Right lobe of liver (tissue), 6 donors: ENCODE measurements at regions not wholly inside any gene's neighbourhood (a gene's known extent, or its start where the extent isn't known, plus 50 kb on each side); places are given as distances from the start of the nearest gene placed in this dataset.

Experiments
- ATAC-seq, 4 donors: fragments of 200-7000 bp; cut with Tn5 transposase; one replicate each; pipeline ENCODE4 v1.9.1; 2020; ENCODE audit warnings: mild to moderate bottlenecking in 4 of 4, moderate library complexity in 4 of 4
- DNase-seq, 3 donors: peaks; one replicate each; pipeline ENCODE4 v3.0.0-alpha.2; 2020
- H3K27ac ChIP-seq, 3 donors: fragments of 200-600 bp; one replicate each; pipeline ENCODE4 v1.8.0; 2022
- H3K27me3 ChIP-seq, 2 donors: fragments of 200-600 bp; one replicate each; pipeline ENCODE4 v1.8.0; 2022
- H3K36me3 ChIP-seq, 4 donors: fragments of 200-600 bp; sonication (generic) in 1 of 4; one replicate each; pipeline versions ENCODE4 v1.5.1 to v1.8.0; 2017 to 2022; ENCODE audit warnings: control low read depth in 1 of 4
- H3K4me1 ChIP-seq, 4 donors: fragments of 200-600 bp; sonication (generic) in 1 of 4; one replicate each; pipeline versions ENCODE4 v1.5.1 to v1.8.0; 2017 to 2022; ENCODE audit warnings: control low read depth in 1 of 4
- H3K4me3 ChIP-seq, 3 donors: fragments of 200-600 bp; one replicate each; pipeline ENCODE4 v1.8.0; 2022
- H3K9me3 ChIP-seq, 4 donors: fragments of 200-600 bp; sonication (generic) in 1 of 4; one replicate each; pipeline versions ENCODE4 v1.5.1 to v1.8.0; 2017 to 2022; ENCODE audit warnings: control low read depth in 1 of 4
- POLR2A ChIP-seq: fragments of 450-650 bp; IDR thresholded peaks from one replicate; pipeline ENCODE4 v1.6.1; 2017; ENCODE audit warnings: antibody characterized with exemption, mild to moderate bottlenecking
- WGBS: methylation state at CpG from one replicate; pipeline ENCODE4 v1.1.6; 2018; ENCODE audit warnings: low coverage, low lambda C conversion rate; ENCODE audit not compliant: insufficient coverage; ENCODE audit errors: missing lambda C conversion rate; 5-methylcytosine and 5-hydroxymethylcytosine counted together
- intact Hi-C, 2 donors: fragments of 100-400 bp; cut with DNase I; formaldehyde crosslinking; loops; one replicate each; pipeline versions ENCODE4 v1.11.2 to v1.14.1; 2022
- TF ChIP-seq, protein P1 (sequence below), 4 donors: fragments of 200-600 bp in 3 of 4; fragments of 450-650 bp in 1 of 4; IDR thresholded peaks; one replicate each; pipeline versions ENCODE4 v1.5.1 to v1.8.0; 2016 to 2022; ENCODE audit warnings: antibody characterized with exemption in 4 of 4, mild to moderate bottlenecking in 2 of 4
- donor health status: DM: no; HTN: yes; CAD: no.
- donor health status: DM: no; HTN: no; CAD: no.
- donor health status: DM: no; HTN: no; CAD: no.
- donor health status: DM: no; HTN: yes; CAD: no.
- donor health status: DM: no; HTN: yes; CAD: no.

- no peaks in the 10 kb centered on the region for H3K4me1 ChIP-seq
- no peak for DNase-seq
- intact Hi-C loops: no loop called here
- no peaks in the 10 kb centered on the region for H3K9me3 ChIP-seq
- H3K4me3 ChIP-seq: no peak overlapping the region
- ATAC-seq: no peak
- WGBS: 37% methylated on average over 3 of the region's 3 CpGs
- TF ChIP-seq POLR2A: no peak
- TF ChIP-seq, protein P1, sequence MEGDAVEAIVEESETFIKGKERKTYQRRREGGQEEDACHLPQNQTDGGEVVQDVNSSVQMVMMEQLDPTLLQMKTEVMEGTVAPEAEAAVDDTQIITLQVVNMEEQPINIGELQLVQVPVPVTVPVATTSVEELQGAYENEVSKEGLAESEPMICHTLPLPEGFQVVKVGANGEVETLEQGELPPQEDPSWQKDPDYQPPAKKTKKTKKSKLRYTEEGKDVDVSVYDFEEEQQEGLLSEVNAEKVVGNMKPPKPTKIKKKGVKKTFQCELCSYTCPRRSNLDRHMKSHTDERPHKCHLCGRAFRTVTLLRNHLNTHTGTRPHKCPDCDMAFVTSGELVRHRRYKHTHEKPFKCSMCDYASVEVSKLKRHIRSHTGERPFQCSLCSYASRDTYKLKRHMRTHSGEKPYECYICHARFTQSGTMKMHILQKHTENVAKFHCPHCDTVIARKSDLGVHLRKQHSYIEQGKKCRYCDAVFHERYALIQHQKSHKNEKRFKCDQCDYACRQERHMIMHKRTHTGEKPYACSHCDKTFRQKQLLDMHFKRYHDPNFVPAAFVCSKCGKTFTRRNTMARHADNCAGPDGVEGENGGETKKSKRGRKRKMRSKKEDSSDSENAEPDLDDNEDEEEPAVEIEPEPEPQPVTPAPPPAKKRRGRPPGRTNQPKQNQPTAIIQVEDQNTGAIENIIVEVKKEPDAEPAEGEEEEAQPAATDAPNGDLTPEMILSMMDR (IDR thresholded peaks at IDR 0.05): no peak
- H3K27me3 ChIP-seq: no peaks in the 10 kb centered on the region
- no peak overlapping the region for H3K27ac ChIP-seq
- H3K36me3 ChIP-seq: no peaks in the 10 kb centered on the region
Observed at GRCh38 chr2:122627388-122627787, 871.9 kb downstream of the TSN start.

DNA sequence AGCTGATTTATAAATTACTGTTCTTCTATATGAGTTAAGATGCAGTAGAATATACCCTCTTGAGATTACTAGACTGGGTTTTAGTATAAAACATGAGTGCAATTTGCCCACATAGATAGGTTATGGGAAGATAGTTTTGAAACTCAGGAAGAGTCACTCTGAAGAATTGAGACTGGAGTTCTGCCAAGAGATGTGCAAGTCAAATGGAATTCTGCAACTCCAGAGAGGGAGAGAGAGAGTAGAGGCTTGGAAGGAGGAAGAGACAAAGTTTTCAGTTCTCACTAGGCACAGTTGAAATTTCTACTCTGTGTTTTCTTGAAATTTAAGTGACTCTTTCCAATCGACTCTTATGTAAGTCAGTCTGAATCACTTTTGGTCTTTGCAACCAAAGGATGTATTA, 878.8 kb downstream of the TSN start:
- ATAC-seq: peak in 2 of 4 donors; percentile 56 to 94
- H3K27ac ChIP-seq: no peak overlapping the region
- no peak for DNase-seq
- no peaks in the 10 kb centered on the region for H3K4me1 ChIP-seq
- H3K4me3 ChIP-seq: no peak overlapping the region
- WGBS: 71% methylated on average over 1 of the region's 1 CpG
- H3K9me3 ChIP-seq: no peaks in the 10 kb centered on the region
- H3K27me3 ChIP-seq: no peaks in the 10 kb centered on the region
- intact Hi-C loops: no loop called here
- TF ChIP-seq POLR2A: no peak
- TF ChIP-seq, protein P1 (IDR thresholded peaks at IDR 0.05): no peak
- H3K36me3 ChIP-seq: no peaks in the 10 kb centered on the region

DNA sequence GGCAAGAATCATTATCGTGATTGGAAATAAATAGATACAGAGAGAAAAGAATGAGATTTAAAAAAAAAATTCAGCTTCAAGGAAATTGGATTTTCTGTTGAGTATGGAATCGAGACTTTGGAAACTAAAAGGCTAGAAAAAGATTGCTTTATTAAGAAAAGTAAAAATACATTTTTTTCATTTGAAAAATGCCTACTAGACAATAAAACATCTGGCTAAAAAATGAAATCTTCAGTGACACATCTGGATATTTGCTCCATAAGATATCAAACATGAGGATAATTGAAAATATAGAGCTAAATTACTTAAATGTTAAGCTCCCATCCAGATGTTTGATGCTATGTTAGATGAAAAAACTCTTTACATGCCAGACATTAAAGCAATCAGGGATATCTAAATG, 879.5 kb downstream of the TSN start:
- intact Hi-C loops: no loop called here
- ATAC-seq (no peak), DNase-seq (no peak)
- H3K27ac ChIP-seq: no peak overlapping the region
- no peaks in the 10 kb centered on the region for H3K4me1 ChIP-seq
- H3K36me3 ChIP-seq: no peaks in the 10 kb centered on the region
- WGBS: 57% methylated on average over 2 of the region's 2 CpGs
- no peaks in the 10 kb centered on the region for H3K9me3 ChIP-seq
- no peak overlapping the region for H3K4me3 ChIP-seq
- H3K27me3 ChIP-seq: no peaks in the 10 kb centered on the region
- TF ChIP-seq POLR2A: no peak
- TF ChIP-seq, protein P1 (IDR thresholded peaks at IDR 0.05): no peak

DNA sequence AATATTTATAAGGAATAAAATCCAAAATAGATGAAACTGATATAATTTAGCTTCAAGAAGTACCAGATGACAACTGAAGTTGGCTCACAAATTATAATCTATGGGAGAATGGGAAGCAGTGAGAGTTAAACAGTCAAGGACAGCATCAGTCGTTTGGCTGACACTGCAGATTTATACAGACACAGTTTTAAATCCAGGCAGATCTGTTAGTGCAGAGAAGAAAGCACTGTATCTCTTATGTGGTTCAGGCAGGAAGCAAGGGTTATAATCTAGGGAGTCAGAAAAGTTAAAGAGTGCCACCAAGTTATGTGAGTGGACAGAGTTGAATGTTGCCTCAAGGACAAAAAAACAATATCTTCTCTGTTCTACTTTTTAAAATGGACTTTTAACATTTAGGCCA, 880.2 kb downstream of the TSN start:
- H3K27ac ChIP-seq: no peak overlapping the region
- DNase-seq (no peak), ATAC-seq (peak in 1 of 4 donors; percentile 17)
- intact Hi-C loops: no loop called here
- H3K36me3 ChIP-seq: no peaks in the 10 kb centered on the region
- H3K4me3 ChIP-seq: no peak overlapping the region
- WGBS: 15% methylated on average over 1 of the region's 1 CpG
- H3K4me1 ChIP-seq: no peaks in the 10 kb centered on the region
- no peaks in the 10 kb centered on the region for H3K27me3 ChIP-seq
- no peak for TF ChIP-seq POLR2A
- TF ChIP-seq, protein P1 (IDR thresholded peaks at IDR 0.05): no peak
- H3K9me3 ChIP-seq: no peaks in the 10 kb centered on the region

DNA sequence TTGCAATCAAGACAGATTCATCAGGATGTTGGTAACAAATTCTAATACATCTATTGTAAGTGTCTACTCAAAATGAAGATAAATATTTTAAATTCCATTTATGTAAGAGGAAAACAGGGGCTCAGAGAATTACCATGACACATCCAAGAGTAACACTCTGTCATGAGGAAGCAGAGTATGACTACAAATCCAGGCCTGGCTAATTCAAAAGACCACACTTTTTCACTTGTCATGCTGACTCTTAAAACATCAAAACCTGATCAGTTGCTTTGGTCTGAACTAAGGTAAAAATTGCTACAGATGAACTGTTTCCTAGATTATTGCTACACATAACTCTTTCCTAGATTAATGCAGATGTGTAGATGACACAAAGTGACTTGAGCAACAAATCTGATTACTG, 880.6 kb downstream of the TSN start:
- TF ChIP-seq POLR2A: no peak
- TF ChIP-seq, protein P1 (IDR thresholded peaks at IDR 0.05): no peak
- ATAC-seq (no peak), DNase-seq (no peak)
- no peaks in the 10 kb centered on the region for H3K27me3 ChIP-seq
- no peaks in the 10 kb centered on the region for H3K4me1 ChIP-seq
- H3K9me3 ChIP-seq: no peaks in the 10 kb centered on the region
- H3K36me3 ChIP-seq: no peaks in the 10 kb centered on the region
- H3K27ac ChIP-seq: no peak overlapping the region
- no peak overlapping the region for H3K4me3 ChIP-seq
- intact Hi-C loops: no loop called here
